ENCODE measurements at regions not wholly inside any gene's neighbourhood (a gene's known extent, or its start where the extent isn't known, plus 50 kb on each side); places are given as distances from the start of the nearest gene placed in this dataset.

DNA sequence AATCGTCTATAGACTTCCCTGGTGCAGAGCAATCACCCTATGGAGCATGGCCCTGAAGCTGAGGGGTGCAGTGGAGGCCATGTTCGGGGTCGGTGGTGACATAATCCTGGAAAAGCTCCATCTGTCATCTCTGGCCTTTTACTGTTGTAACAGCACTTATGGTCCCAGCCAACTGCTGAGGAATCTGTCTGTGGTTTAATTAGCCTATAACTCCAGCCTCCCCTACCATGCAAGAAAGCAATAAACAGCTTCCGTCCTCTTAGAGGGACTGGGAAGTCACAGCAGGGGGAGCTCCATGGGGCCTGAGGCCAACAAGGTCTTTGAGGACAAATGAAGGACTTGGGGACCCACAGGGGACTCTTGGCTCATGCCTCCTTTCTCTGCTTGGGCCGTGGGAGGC is 159.1 kb upstream of the NECTIN1 start:
- intact Hi-C loops (cut with micrococcal nuclease): no loop called here
- Histone ChIP-seq H3K9ac (ENCODE audit: insufficient read depth, low read length, poor library complexity, severe bottlenecking) (no peak overlapping the region), H3K36me3 (replicated peaks in 1 of 2; ENCODE audit: control insufficient read depth in 1 of 2, insufficient read depth in 2 of 2, low read length in 2 of 2) (no peaks in the 10 kb centered on the region), H3K9me3 (replicated peaks in 1 of 2; ENCODE audit: control insufficient read depth in 1 of 2, insufficient read depth in 1 of 2, low read length in 2 of 2) (no peaks in the 10 kb centered on the region), H2AFZ (ENCODE audit: insufficient read depth, low read depth, low read length, poor library complexity, severe bottlenecking) (no peak overlapping the region), H3K4me2 (replicated peaks; ENCODE audit: extremely low read depth, low read length, poor library complexity, severe bottlenecking) (no peak overlapping the region), H3K27ac (ENCODE audit: low read depth in 1 of 2, low read length in 2 of 2) (no peak overlapping the region), H3K4me3 (replicated peaks in 1 of 3; ENCODE audit: low read depth in 2 of 3, low read length in 3 of 3) (no peak overlapping the region), H3K4me1 (ENCODE audit: control insufficient read depth in 1 of 2, insufficient read depth in 2 of 2, low read length in 2 of 2) (no peaks in the 10 kb centered on the region), H3K27me3 (ENCODE audit: control insufficient read depth in 2 of 2, insufficient read depth in 2 of 2, low read length in 2 of 2) (no peaks in the 10 kb centered on the region), H4K20me1 (ENCODE audit: insufficient read depth, low read length) (no peaks in the 10 kb centered on the region), H3K79me2 (ENCODE audit: insufficient read depth, low read length) (no peaks in the 10 kb centered on the region)
- Mint-ChIP-seq H3K27me3 (ENCODE audit: low read depth in 3 of 3) (peaks cover 13 to 34% (median 20%) of the 10 kb centered on the region in 3 donors), H3K9me3 (peaks cover 0 to 2% (median 0%) of the 10 kb centered on the region in 7 donors), H3K4me1 (no peaks in the 10 kb centered on the region), H3K4me3 (peak overlapping the region in 1 of 2 donors; percentile 4), H3K36me3 (no peaks in the 10 kb centered on the region), H3K27ac (no peak overlapping the region)
- 62% methylated on average over 4 of the region's 5 CpGs for WGBS (ENCODE audit: insufficient coverage)
- DNase-seq: no peak
- TF ChIP-seq CTCF (IDR thresholded peaks at IDR 0.05): no peak

DNA sequence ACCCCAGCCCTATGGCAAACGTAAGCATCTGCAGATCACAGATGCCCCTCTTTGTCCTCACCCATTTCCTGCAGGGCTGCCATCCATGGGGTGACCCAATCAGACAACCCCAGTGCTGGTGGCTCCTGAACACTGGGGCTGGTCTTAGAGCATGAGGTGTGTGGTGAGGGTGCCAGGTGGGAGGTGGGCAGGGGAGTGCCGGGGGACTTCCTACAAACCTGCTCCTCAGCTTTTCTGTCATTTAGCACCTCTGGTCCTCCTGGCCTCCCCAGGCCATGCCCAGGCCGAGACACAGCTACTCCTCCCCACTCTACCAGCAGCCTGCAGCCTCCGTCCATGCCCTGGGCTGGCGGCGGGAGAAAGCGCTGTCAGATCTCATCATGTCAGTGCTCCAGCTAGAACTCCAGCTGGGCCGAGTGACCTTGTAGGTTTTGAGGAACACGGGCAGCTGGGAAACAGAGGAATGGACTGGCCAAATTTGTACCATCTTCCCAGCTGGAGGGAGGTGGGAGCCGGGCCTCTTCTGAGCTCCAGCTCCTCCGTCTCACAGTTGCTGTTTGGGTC is 157.7 kb upstream of the NECTIN1 start:
- no peaks in the 10 kb centered on the region for H3K36me3 ChIP-seq (replicated peaks in 1 of 2; ENCODE audit: control insufficient read depth in 1 of 2, insufficient read depth in 2 of 2, low read length in 2 of 2)
- H3K9ac ChIP-seq (ENCODE audit: insufficient read depth, low read length, poor library complexity, severe bottlenecking): no peak overlapping the region
- H3K27ac ChIP-seq (ENCODE audit: low read depth in 1 of 2, low read length in 2 of 2): no peak overlapping the region
- Mint-ChIP-seq H3K9me3 (peaks cover 0 to 2% (median 0%) of the 10 kb centered on the region in 7 donors), H3K4me1 (no peaks in the 10 kb centered on the region), H3K27ac (peak overlapping the region in 1 of 7 donors; percentile 13), H3K27me3 (ENCODE audit: low read depth in 3 of 3) (peaks cover 17 to 30% (median 18%) of the 10 kb centered on the region in 3 donors), H3K4me3 (no peak overlapping the region), H3K36me3 (no peaks in the 10 kb centered on the region)
- H3K27me3 ChIP-seq (ENCODE audit: control insufficient read depth in 2 of 2, insufficient read depth in 2 of 2, low read length in 2 of 2): peaks cover 0 to 5% of the 10 kb centered on the region in 2 donors
- H3K4me3 ChIP-seq (replicated peaks in 1 of 3; ENCODE audit: low read depth in 2 of 3, low read length in 3 of 3): no peak overlapping the region
- H2AFZ ChIP-seq (ENCODE audit: insufficient read depth, low read depth, low read length, poor library complexity, severe bottlenecking): no peak overlapping the region
- no peaks in the 10 kb centered on the region for H3K9me3 ChIP-seq (replicated peaks in 1 of 2; ENCODE audit: control insufficient read depth in 1 of 2, insufficient read depth in 1 of 2, low read length in 2 of 2)
- no peaks in the 10 kb centered on the region for H4K20me1 ChIP-seq (ENCODE audit: insufficient read depth, low read length)
- no peak overlapping the region for H3K4me2 ChIP-seq (replicated peaks; ENCODE audit: extremely low read depth, low read length, poor library complexity, severe bottlenecking)
- DNase-seq: no peak
- H3K4me1 ChIP-seq (ENCODE audit: control insufficient read depth in 1 of 2, insufficient read depth in 2 of 2, low read length in 2 of 2): no peaks in the 10 kb centered on the region
- no peak for TF ChIP-seq CTCF (IDR thresholded peaks at IDR 0.05)
- intact Hi-C loops (cut with micrococcal nuclease): no loop called here
- WGBS (ENCODE audit: insufficient coverage): 53% methylated on average over 3 of the region's 11 CpGs
- no peaks in the 10 kb centered on the region for H3K79me2 ChIP-seq (ENCODE audit: insufficient read depth, low read length)
